Brain microvascular endothelial cell (primary cell): ENCODE measurements at regions not wholly inside any gene's neighbourhood (a gene's known extent, or its start where the extent isn't known, plus 50 kb on each side); places are given as distances from the start of the nearest gene placed in this dataset.

Experiments
- DNase-seq: peaks from one replicate; pipeline ENCODE4 v3.0.0-alpha.2; 2020
- H3K27ac ChIP-seq: fragments of 250-450 bp; sonication (Bioruptor Pico); 2 replicates; pipeline ENCODE4 v1.5.1; 2020; ENCODE audit warnings: mild to moderate bottlenecking, moderate library complexity
- H3K27me3 ChIP-seq: fragments of 250-450 bp; sonication (Bioruptor Pico); replicated peaks from 2 replicates; pipeline ENCODE4 v1.5.1; 2020; ENCODE audit warnings: mild to moderate bottlenecking
- H3K36me3 ChIP-seq: fragments of 250-450 bp; sonication (Bioruptor Pico); replicated peaks from 2 replicates; pipeline ENCODE4 v1.5.1; 2020; ENCODE audit warnings: mild to moderate bottlenecking
- H3K4me3 ChIP-seq: 2 replicates; pipeline ENCODE4 v1.5.1; 2011; ENCODE audit warnings: low read depth, mild to moderate bottlenecking, control low read depth, low read length, moderate library complexity
- CTCF ChIP-seq: IDR thresholded peaks from 2 replicates; pipeline ENCODE4 v1.5.1; 2011; ENCODE audit warnings: low read depth, mild to moderate bottlenecking, moderate library complexity, low read length, control low read depth, inconsistent platforms; ENCODE audit errors: missing control alignments
- in situ Hi-C: cut with HindIII; loops from 2 replicates; pipeline ENCODE4 v1.10.0; 2017; ENCODE audit warnings: low sequenced_read_pairs, low pct_ligation_motif_present

- Histone ChIP-seq H3K36me3 (no peaks in the 10 kb centered on the region), H3K27ac (no peak overlapping the region), H3K27me3 (no peaks in the 10 kb centered on the region), H3K4me3 (no peak overlapping the region)
- TF ChIP-seq CTCF = no peak
- DNase-seq = no peak
- in situ Hi-C loops = no loop called here
These were observed 2160.4 kb downstream of the MAT2B start for GRCh38 chr5:165665735-165666400.

- TF ChIP-seq CTCF = no peak
- H3K27me3 ChIP-seq = no peaks in the 10 kb centered on the region
These were observed 2168.1 kb downstream of the MAT2B start for GRCh38 chr5:165673499-165673898.

GRCh38 chr5:165695796-165696195, 2190.4 kb downstream of the MAT2B start:
- H3K27ac ChIP-seq = no peak overlapping the region
- no peak overlapping the region for H3K4me3 ChIP-seq
- H3K36me3 ChIP-seq = no peaks in the 10 kb centered on the region
- H3K27me3 ChIP-seq = no peaks in the 10 kb centered on the region
- in situ Hi-C loops = no loop called here
- DNase-seq = no peak
- no peak for TF ChIP-seq CTCF

More at GRCh38 chr5:165673499-165673898, 2168.1 kb downstream of the MAT2B start:
- in situ Hi-C loops = no loop called here
- H3K36me3 ChIP-seq = no peaks in the 10 kb centered on the region
- DNase-seq = no peak
- H3K4me3 ChIP-seq = no peak overlapping the region
- no peak overlapping the region for H3K27ac ChIP-seq

GRCh38 chr5:165705960-165706359, 2200.5 kb downstream of the MAT2B start:
- no peak for DNase-seq
- no peaks in the 10 kb centered on the region for H3K36me3 ChIP-seq
- no peak for TF ChIP-seq CTCF
- H3K27ac ChIP-seq = no peak overlapping the region
- no peak overlapping the region for H3K4me3 ChIP-seq
- H3K27me3 ChIP-seq = no peaks in the 10 kb centered on the region
- in situ Hi-C loops = no loop called here

- no peak for DNase-seq
- TF ChIP-seq CTCF = no peak
- no peaks in the 10 kb centered on the region for H3K27me3 ChIP-seq
- no peak overlapping the region for H3K27ac ChIP-seq
- in situ Hi-C loops = no loop called here
- H3K36me3 ChIP-seq = no peaks in the 10 kb centered on the region
- H3K4me3 ChIP-seq = no peak overlapping the region
These were observed 2206.6 kb downstream of the MAT2B start for GRCh38 chr5:165712011-165712410.

- Histone ChIP-seq H3K4me3 (no peak overlapping the region), H3K27me3 (no peaks in the 10 kb centered on the region), H3K27ac (no peak overlapping the region), H3K36me3 (no peaks in the 10 kb centered on the region)
- in situ Hi-C loops = no loop called here
- TF ChIP-seq CTCF = no peak
- DNase-seq = no peak
These were observed 2209.2 kb downstream of the MAT2B start for GRCh38 chr5:165714598-165714997.
